NCI-H446 treated with DMSO at 0.1 percent for 48 hours (cell line): ENCODE measurements at regions not wholly inside any gene's neighbourhood (a gene's known extent, or its start where the extent isn't known, plus 50 kb on each side); places are given as distances from the start of the nearest gene placed in this dataset.

Experiments used
- DNase-seq: peaks from one replicate; lab custom pipeline; 2025; lab: John Stamatoyannopoulos, UW

- no peak for DNase-seq
Observed at GRCh38 chr9:129359916-129360536, 182.0 kb upstream of the IER5L start.

DNA sequence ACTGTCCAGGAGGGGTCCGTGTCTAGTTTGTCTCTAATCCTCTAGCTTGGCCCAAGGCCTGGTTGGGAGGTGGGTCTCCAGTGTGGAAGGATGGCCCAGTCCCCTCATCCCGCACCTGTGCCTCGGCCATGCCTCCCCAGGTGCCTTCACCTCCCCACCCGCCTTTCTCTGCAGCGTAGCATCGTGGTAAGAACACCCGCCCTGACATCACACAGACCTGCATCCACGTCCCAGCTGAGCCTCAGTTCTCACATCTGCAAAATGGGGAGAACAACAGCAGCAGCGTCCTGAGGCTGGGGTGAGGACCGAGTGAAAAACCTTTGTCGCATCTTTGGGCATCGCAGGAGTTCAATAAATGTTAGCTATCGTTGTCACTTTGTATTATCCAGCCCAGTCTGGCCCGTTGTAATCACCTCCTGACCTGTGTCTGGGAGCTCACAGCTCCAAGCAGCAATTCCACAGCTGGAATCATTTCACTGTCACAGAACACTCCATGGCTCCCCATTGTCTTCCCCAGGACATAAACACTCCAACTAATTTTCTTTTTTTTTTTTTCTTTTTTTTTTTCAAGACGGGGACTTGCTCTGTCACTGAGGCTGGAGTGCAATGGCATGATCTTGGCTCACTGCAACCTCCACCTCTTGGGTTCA lies 181.2 kb upstream of the IER5L start:
- no peak for DNase-seq

DNA sequence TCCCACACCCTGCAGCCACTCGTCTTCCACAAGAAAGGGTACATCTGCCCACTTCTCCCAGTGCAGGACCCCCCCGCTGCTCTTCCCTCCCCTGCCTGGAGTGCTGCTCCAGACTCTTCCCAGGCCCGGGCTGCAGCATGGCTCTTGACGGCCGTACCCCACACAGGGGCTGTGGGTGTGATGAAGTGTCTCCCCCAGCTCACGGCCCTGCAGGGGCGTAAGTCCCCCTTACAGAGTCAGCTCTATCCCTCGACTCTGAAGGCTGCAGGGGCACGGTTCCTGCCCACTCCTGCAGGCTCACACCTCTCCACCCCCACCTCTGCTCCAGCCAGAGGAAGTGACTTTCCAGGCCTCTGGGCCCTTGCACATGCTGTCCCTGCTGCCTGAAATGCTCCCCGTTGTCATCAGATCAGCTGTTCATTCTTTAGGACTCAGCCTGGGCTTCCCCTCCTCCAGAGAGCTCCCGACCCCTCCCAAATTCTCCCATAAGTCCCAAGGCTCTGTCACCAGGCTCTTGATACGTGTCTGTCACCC lies 180.6 kb upstream of the IER5L start:
- DNase-seq, result no peak

DNA sequence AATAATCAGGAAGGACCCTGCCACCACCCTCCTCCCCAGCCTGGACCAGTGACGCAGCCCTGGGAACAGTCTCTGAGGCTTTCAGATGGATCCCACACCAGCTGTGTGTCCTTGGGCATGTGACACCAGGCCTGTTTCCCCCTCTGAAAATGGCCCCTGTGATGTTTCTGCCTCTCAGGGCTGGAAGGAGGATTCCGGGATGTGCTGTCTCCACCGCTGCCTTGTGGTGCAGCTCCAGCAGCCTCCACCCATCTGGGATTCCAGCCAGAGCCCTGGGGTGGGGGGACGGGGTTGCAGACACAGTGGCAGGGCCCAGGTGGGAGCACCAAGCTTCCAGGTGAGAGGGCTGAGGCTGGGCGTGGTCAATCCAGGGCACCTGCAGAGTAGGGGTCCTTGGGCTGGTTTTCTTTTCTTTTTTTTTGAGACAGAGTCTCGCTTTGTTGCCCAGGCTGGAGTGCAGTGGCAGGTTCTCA lies 179.7 kb upstream of the IER5L start:
- no peak for DNase-seq

DNA sequence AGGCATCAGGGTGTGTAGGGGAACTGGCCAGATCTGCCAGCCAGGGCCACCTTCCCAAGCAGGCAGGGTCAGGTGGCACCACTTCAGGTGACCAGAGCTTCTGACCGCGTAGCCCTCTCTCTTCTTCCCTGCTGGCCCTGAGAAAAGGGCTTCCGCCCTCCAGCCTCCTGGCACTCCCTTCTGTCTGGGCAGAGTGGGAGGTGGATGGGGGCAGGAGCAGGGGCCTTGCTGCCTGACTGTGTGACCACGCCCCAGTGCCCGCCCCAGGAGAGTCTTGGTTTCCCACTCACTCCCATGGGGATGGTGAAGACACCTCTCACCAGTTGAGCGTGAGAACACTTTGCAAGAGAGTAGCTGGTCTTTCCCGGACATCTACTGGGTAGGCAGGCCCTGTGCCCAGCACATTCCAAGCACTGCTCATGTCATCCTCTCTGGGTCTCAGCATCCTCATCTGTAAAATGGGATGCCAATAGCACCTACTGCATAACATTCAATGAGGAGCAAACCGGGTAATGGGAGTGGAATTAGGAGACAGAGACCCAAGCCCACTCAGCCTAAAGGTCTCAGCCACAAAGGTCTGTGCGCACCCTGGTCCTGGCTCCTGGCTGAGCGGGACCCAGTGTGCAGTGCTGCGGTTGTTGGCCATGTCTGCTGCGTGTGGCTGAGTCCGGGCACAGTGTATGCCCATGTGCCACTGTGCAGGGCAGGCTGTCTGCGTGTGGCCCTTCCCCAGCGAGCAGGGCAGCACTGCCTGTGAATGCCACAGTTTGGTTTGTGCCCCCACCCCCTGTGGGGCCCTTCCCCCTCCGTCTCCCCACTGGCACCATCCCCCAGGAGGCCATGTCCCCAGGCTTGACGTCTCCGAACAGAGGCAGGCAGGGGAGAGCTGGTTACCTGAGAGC lies 179.1 kb upstream of the IER5L start:
- no peak for DNase-seq

GRCh38 chr9:129355631-129356030 lies 177.6 kb upstream of the IER5L start:
- no peak for DNase-seq

DNA sequence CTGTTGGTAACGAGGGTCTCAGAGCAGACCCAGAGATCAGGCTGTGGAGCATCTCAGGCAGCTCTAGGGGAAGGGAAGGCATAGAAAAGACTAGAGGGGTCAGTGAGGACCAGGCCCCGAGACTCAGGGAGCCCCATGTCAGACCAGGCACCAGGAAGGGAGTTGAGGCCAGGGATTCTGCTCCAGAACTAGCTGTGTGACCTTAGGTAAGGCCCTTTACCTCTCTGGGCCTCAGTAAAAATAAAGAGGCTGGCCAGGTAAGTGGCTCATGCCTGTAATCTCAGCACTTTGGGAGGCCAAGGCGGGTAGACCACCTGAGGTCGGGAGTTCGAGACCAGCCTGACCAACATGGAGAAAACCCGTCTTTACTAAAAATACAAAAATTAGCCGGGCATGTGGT lies 176.4 kb upstream of the IER5L start:
- no peak for DNase-seq

GRCh38 chr9:129353697-129354336 lies 175.8 kb upstream of the IER5L start:
- DNase-seq, result no peak

DNA sequence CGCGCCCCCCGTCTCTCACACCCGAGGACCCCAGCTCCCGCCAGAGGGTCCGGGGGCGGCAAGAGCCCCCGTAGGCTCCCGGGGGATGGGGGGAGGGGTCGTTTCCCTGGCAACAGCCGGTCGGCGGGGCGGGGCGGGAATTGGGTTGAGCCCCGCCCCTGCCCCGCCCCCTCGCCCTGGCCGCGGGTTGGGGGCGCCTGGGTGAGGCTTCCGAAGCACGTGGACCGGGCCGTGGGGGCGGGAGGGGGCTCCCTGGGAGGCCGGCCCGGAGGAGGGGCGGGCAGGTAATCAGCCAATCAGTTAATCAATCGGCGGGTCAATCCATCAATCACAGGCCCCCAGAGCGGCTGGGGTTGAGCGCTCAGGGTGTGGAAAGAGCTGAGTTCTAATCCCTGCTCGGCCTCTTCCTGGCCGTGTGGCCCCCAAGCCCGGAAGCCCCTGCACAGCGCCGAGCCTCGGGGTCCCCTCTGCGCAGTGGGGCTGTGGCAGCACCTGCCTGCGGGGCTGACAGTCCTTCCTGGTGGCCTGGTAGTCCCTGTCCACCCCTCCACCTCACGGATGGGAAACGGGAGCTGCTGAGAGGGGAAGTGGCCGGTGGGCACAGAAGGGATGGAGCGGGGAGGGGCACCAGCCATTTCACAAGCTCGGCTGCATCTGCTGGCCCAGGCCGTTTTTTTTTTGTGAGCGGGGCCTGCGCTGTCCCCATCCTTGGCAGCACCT lies 174.2 kb upstream of the IER5L start:
- DNase-seq, result no peak

GRCh38 chr9:129351642-129352145 lies 173.6 kb upstream of the IER5L start:
- no peak for DNase-seq

DNA sequence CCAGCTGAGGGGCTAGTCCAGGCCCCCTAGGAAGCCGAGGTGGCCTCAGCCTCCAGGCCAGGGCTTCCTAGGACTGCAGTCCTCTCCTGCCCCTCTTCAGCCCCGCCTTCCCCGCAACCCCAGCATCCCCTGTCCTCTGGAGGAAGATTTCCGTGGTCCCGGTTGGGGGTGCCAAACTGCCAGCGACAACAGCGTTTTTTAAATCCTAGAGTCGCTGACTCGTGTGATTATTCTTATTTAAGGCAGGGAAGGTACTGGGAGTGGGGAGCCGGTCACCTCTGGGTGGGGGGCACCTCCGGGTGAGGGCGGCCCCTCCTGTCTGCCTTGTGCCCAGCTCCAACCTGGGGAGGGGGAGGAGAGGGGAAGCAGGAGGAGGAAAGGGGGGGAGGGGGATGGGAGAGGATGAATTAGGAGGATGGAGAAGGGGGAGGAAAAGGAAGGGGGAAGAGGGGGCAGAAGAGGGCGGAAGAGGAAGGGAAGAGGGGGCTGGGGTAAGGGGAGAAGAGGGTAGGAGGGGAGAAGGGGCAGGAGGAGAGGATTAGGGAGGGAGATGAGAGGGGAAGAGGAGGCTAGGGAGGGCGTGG lies 173.1 kb upstream of the IER5L start:
- no peak for DNase-seq

GRCh38 chr9:129350143-129350935 lies 172.3 kb upstream of the IER5L start:
- DNase-seq, result no peak

- DNase-seq, result no peak
Observed at GRCh38 chr9:129349665-129349947, 171.5 kb upstream of the IER5L start.

GRCh38 chr9:129348890-129349664 lies 171.0 kb upstream of the IER5L start:
- DNase-seq, result no peak

GRCh38 chr9:129347316-129348120 lies 169.5 kb upstream of the IER5L start:
- DNase-seq, result no peak

DNA sequence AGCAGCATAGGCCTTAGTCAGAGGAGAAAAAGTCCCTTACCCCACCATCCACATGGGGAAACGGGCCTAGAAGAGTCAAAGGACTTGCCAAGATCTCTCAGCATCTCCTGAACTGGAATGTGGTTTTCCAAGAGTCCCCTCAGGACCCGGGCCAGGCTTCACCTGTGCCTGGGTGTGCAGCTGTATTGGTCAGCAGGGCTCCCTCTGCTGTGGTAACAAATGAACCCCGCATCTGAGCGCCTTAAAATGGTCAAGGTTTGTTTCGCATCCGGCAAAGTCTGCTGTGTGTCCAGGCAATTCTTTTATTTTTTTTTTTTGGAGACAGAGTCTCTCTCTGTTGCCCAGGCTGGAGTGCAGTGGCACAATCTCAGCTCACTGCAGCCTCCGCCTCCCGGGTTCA lies 168.0 kb upstream of the IER5L start:
- no peak for DNase-seq

GRCh38 chr9:129344641-129345495 lies 166.8 kb upstream of the IER5L start:
- DNase-seq, result no peak
